ENCODE measurements at regions not wholly inside any gene's neighbourhood (a gene's known extent, or its start where the extent isn't known, plus 50 kb on each side); places are given as distances from the start of the nearest gene placed in this dataset.

GRCh38 chr20:19866070-19866469 lies 108.0 kb downstream of the RIN2 start:
- Histone ChIP-seq H3K27ac (ENCODE audit: low read length) (no peak overlapping the region), H3K36me3 (replicated peaks; ENCODE audit: low read depth, low read length) (no peaks in the 10 kb centered on the region), H2AFZ (ENCODE audit: low read depth, low read length) (no peak overlapping the region), H4K20me1 (ENCODE audit: insufficient read depth, low read length) (no peaks in the 10 kb centered on the region), H3K4me1 (ENCODE audit: low read length) (peaks cover 1% of the 10 kb centered on the region), H3K27me3 (ENCODE audit: low read depth, low read length) (peaks cover 20% of the 10 kb centered on the region), H3K4me3 (ENCODE audit: low read length) (no peak overlapping the region), H3K9ac (ENCODE audit: low read length) (no peak overlapping the region), H3K4me2 (ENCODE audit: low read length) (no peak overlapping the region), H3K9me3 (ENCODE audit: insufficient read depth, low read length) (no peaks in the 10 kb centered on the region; the same call in 1 of the 2 replicates), H3K79me2 (ENCODE audit: low read length) (no peaks in the 10 kb centered on the region)
- no peak for TF ChIP-seq EZH2phosphoT487 (IDR thresholded peaks at IDR 0.05; ENCODE audit: low read depth)
- no peak for TF ChIP-seq CTCF (IDR thresholded peaks at IDR 0.05; ENCODE audit: low read depth, low read length)

- Histone ChIP-seq H2AFZ (ENCODE audit: low read depth, low read length) (no peak overlapping the region), H3K9me3 (ENCODE audit: insufficient read depth, low read length) (peaks cover under 1% of the 10 kb centered on the region), H3K27ac (ENCODE audit: low read length) (no peak overlapping the region), H3K79me2 (ENCODE audit: low read length) (no peaks in the 10 kb centered on the region), H3K4me3 (ENCODE audit: low read length) (no peak overlapping the region), H3K4me1 (ENCODE audit: low read length) (no peaks in the 10 kb centered on the region), H3K27me3 (ENCODE audit: low read depth, low read length) (peaks cover 15% of the 10 kb centered on the region), H3K36me3 (replicated peaks; ENCODE audit: low read depth, low read length) (no peaks in the 10 kb centered on the region), H4K20me1 (ENCODE audit: insufficient read depth, low read length) (no peaks in the 10 kb centered on the region), H3K9ac (ENCODE audit: low read length) (no peak overlapping the region), H3K4me2 (ENCODE audit: low read length) (no peak overlapping the region)
- no peak for TF ChIP-seq CTCF (IDR thresholded peaks at IDR 0.05; ENCODE audit: low read depth, low read length)
- TF ChIP-seq EZH2phosphoT487 (IDR thresholded peaks at IDR 0.05; ENCODE audit: low read depth) = no peak
Observed at GRCh38 chr20:19867074-19867473, 109.0 kb downstream of the RIN2 start.

GRCh38 chr20:19867940-19868371 lies 109.9 kb downstream of the RIN2 start:
- Histone ChIP-seq H3K9me3 (ENCODE audit: insufficient read depth, low read length) (peaks cover 6% of the 10 kb centered on the region), H3K79me2 (ENCODE audit: low read length) (no peaks in the 10 kb centered on the region), H3K27me3 (ENCODE audit: low read depth, low read length) (peaks cover 15% of the 10 kb centered on the region), H3K36me3 (replicated peaks; ENCODE audit: low read depth, low read length) (no peaks in the 10 kb centered on the region), H3K4me3 (ENCODE audit: low read length) (no peak overlapping the region), H3K9ac (ENCODE audit: low read length) (no peak overlapping the region), H3K4me2 (ENCODE audit: low read length) (no peak overlapping the region), H2AFZ (ENCODE audit: low read depth, low read length) (no peak overlapping the region), H4K20me1 (ENCODE audit: insufficient read depth, low read length) (no peaks in the 10 kb centered on the region), H3K27ac (ENCODE audit: low read length) (no peak overlapping the region), H3K4me1 (ENCODE audit: low read length) (no peaks in the 10 kb centered on the region)
- TF ChIP-seq CTCF (IDR thresholded peaks at IDR 0.05; ENCODE audit: low read depth, low read length) (no peak), EZH2phosphoT487 (IDR thresholded peaks at IDR 0.05; ENCODE audit: low read depth) (no peak)

- Histone ChIP-seq H4K20me1 (ENCODE audit: insufficient read depth, low read length) (no peaks in the 10 kb centered on the region), H3K4me2 (ENCODE audit: low read length) (no peak overlapping the region), H3K9ac (ENCODE audit: low read length) (no peak overlapping the region), H3K27me3 (ENCODE audit: low read depth, low read length) (peaks cover 15% of the 10 kb centered on the region), H3K9me3 (ENCODE audit: insufficient read depth, low read length) (peaks cover 6% of the 10 kb centered on the region), H3K4me3 (ENCODE audit: low read length) (no peak overlapping the region), H3K79me2 (ENCODE audit: low read length) (no peaks in the 10 kb centered on the region), H3K36me3 (replicated peaks; ENCODE audit: low read depth, low read length) (no peaks in the 10 kb centered on the region), H3K4me1 (ENCODE audit: low read length) (no peaks in the 10 kb centered on the region), H2AFZ (ENCODE audit: low read depth, low read length) (no peak overlapping the region), H3K27ac (ENCODE audit: low read length) (no peak overlapping the region)
- TF ChIP-seq CTCF (IDR thresholded peaks at IDR 0.05; ENCODE audit: low read depth, low read length) = no peak
- no peak for TF ChIP-seq EZH2phosphoT487 (IDR thresholded peaks at IDR 0.05; ENCODE audit: low read depth)
Observed at GRCh38 chr20:19868441-19868840, 110.4 kb downstream of the RIN2 start.
